ENCODE measurements at regions not wholly inside any gene's neighbourhood (a gene's known extent, or its start where the extent isn't known, plus 50 kb on each side); places are given as distances from the start of the nearest gene placed in this dataset.

DNA sequence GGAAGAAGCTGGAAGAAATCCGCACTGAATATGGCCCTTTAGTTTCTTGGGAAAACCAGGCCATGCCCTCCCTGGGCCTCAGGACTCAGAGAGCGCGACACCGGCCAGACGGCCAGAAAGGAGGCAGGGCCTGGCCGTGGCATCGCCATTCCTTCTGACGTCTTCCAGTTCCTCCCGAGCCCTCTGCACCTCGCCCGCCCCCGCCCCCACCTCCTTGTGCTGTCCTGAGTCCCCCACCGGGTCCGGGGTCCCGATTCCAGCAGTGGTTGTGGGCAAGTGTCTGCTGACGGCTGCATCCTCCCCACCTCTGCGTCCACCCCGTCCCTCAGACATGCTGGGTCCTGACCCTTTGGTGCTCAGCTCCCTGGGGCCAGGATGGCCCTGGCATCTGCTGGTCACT, 312.1 kb upstream of the SHH start:
- DNase-seq (ENCODE audit: low read depth in 1 of 2, low spot score in 1 of 2), result no peak
- Histone ChIP-seq H3K9me3 (no peaks in the 10 kb centered on the region), H3K4me2 (no peak overlapping the region), H3K4me3 (no peak overlapping the region), H3K4me1 (peaks cover 8% of the 10 kb centered on the region; the same call in 1 of the 3 replicates), H3K27ac (no peak overlapping the region)
- POLR2A ChIA-PET, result no interaction called here
- no peak for TF ChIP-seq ZSCAN20 (CRISPR knock-in tag; IDR thresholded peaks at IDR 0.05)
- TF ChIP-seq FOSB (CRISPR knock-in tag; IDR thresholded peaks at IDR 0.05), result no peak
- TF ChIP-seq, protein P1, sequence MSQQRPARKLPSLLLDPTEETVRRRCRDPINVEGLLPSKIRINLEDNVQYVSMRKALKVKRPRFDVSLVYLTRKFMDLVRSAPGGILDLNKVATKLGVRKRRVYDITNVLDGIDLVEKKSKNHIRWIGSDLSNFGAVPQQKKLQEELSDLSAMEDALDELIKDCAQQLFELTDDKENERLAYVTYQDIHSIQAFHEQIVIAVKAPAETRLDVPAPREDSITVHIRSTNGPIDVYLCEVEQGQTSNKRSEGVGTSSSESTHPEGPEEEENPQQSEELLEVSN (IDR thresholded peaks at IDR 0.05; ENCODE audit: borderline replicate concordance, low read depth), result no peak
- no peak for TF ChIP-seq ZFP36 (IDR thresholded peaks at IDR 0.05; ENCODE audit: borderline replicate concordance, partially characterized antibody)
- TF ChIP-seq KDM5A (IDR thresholded peaks at IDR 0.05), result no peak
- TF ChIP-seq, protein P2, sequence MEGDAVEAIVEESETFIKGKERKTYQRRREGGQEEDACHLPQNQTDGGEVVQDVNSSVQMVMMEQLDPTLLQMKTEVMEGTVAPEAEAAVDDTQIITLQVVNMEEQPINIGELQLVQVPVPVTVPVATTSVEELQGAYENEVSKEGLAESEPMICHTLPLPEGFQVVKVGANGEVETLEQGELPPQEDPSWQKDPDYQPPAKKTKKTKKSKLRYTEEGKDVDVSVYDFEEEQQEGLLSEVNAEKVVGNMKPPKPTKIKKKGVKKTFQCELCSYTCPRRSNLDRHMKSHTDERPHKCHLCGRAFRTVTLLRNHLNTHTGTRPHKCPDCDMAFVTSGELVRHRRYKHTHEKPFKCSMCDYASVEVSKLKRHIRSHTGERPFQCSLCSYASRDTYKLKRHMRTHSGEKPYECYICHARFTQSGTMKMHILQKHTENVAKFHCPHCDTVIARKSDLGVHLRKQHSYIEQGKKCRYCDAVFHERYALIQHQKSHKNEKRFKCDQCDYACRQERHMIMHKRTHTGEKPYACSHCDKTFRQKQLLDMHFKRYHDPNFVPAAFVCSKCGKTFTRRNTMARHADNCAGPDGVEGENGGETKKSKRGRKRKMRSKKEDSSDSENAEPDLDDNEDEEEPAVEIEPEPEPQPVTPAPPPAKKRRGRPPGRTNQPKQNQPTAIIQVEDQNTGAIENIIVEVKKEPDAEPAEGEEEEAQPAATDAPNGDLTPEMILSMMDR (IDR thresholded peaks at IDR 0.05), result no peak
- no peak for TF ChIP-seq KDM1A (IDR thresholded peaks at IDR 0.05; ENCODE audit: low read depth)
- no peak for TF ChIP-seq EHMT2 (IDR thresholded peaks at IDR 0.05; ENCODE audit: low read depth)
- no peak for TF ChIP-seq TP53 (CRISPR knock-in tag; IDR thresholded peaks at IDR 0.05)
- no peak for TF ChIP-seq NPAS2 (CRISPR knock-in tag; IDR thresholded peaks at IDR 0.05; ENCODE audit: borderline replicate concordance)
- no peak for TF ChIP-seq HOXB5 (CRISPR knock-in tag; IDR thresholded peaks at IDR 0.05)
- TF ChIP-seq EP300 (IDR thresholded peaks at IDR 0.05), result no peak
- no peak for TF ChIP-seq POLR2A (IDR thresholded peaks at IDR 0.05; ENCODE audit: low read length)
- TF ChIP-seq CHD4 (IDR thresholded peaks at IDR 0.05; ENCODE audit: borderline replicate concordance), result no peak
- TF ChIP-seq MAFK (IDR thresholded peaks at IDR 0.05; ENCODE audit: partially characterized antibody), result no peak
- 81% methylated on average over 13 of the region's 18 CpGs for WGBS (ENCODE audit: missing lambda C conversion rate)
- no peak for ATAC-seq
- no peak for FAIRE-seq
- CTCF ChIA-PET, result interaction anchor here (0.6 to 0.9 kb wide), 3 partner anchors 33 to 319 kb away, joined by 3 read pairs; no protein-coding TSS in a partner anchor

DNA sequence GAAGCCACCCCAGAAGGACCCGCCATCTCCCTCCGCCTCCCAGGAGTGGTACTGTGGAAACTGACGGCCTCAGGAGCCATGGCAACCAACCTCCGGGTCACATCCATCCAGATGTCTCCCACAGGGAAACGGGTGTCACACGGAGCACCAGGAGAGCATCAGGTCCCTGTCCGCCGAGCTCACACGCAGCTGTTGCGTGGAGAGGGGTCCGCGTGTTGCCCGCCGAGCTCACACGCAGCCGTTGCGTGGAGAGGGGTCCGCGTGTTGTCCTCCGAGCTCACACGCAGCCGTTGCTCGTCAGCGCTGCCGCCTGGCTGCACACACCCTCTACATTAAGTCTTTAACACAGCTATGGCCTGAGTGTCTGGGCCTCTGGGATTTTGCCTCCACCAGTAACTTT, 311.1 kb upstream of the SHH start:
- ChIA-PET POLR2A (no interaction called here), CTCF (interaction anchor here (1.0 to 1.5 kb wide), 2 partner anchors 12 to 19 kb away, joined by 3 read pairs; no protein-coding TSS in a partner anchor)
- TF ChIP-seq HOXB13 (CRISPR knock-in tag; IDR thresholded peaks at IDR 0.05; ENCODE audit: low read depth) (no peak), NR3C1 (IDR thresholded peaks at IDR 0.05) (no peak), MYC (IDR thresholded peaks at IDR 0.05; ENCODE audit: borderline replicate concordance, low read length) (no peak), POLR2AphosphoS2 (conservative IDR thresholded peaks at IDR 0.05; ENCODE audit: low read length) (no peak)
- TF ChIP-seq, protein P3, sequence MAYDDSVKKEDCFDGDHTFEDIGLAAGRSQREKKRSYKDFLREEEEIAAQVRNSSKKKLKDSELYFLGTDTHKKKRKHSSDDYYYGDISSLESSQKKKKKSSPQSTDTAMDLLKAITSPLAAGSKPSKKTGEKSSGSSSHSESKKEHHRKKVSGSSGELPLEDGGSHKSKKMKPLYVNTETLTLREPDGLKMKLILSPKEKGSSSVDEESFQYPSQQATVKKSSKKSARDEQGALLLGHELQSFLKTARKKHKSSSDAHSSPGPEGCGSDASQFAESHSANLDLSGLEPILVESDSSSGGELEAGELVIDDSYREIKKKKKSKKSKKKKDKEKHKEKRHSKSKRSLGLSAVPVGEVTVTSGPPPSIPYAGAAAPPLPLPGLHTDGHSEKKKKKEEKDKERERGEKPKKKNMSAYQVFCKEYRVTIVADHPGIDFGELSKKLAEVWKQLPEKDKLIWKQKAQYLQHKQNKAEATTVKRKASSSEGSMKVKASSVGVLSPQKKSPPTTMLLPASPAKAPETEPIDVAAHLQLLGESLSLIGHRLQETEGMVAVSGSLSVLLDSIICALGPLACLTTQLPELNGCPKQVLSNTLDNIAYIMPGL (CRISPR knock-in tag; IDR thresholded peaks at IDR 0.05; ENCODE audit: borderline replicate concordance), result no peak
- TF ChIP-seq, protein P4, sequence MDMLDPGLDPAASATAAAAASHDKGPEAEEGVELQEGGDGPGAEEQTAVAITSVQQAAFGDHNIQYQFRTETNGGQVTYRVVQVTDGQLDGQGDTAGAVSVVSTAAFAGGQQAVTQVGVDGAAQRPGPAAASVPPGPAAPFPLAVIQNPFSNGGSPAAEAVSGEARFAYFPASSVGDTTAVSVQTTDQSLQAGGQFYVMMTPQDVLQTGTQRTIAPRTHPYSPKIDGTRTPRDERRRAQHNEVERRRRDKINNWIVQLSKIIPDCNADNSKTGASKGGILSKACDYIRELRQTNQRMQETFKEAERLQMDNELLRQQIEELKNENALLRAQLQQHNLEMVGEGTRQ (IDR thresholded peaks at IDR 0.05), result no peak
- 80% methylated on average over 25 of the region's 25 CpGs for WGBS (ENCODE audit: missing lambda C conversion rate)
- no peak for FAIRE-seq
- DNase-seq (ENCODE audit: low read depth in 1 of 2, low spot score in 1 of 2), result no peak
- no peak overlapping the region for H3K27ac ChIP-seq
- H3K4me3 ChIP-seq, result no peak overlapping the region
- no peak for ATAC-seq
- no peaks in the 10 kb centered on the region for H3K9me3 ChIP-seq
- H3K4me2 ChIP-seq, result no peak overlapping the region
- peaks cover 8% of the 10 kb centered on the region; the same call in 1 of the 3 replicates for H3K4me1 ChIP-seq
